Spinal cord (tissue), 9 donors: ENCODE measurements at regions not wholly inside any gene's neighbourhood (a gene's known extent, or its start where the extent isn't known, plus 50 kb on each side); places are given as distances from the start of the nearest gene placed in this dataset.

Experiments
- DNase-seq, 6 donors: peaks; one replicate each; pipeline versions ENCODE4 v3.0.0 to v3.0.0-alpha.2; 2013 to 2015; ENCODE audit warnings: low spot score in 6 of 6, low read depth in 4 of 6
- H3K27ac ChIP-seq: one replicate; pipeline ENCODE4 v1.5.1; 2013; ENCODE audit warnings: low read depth, low read length, control low read depth
- H3K27me3 ChIP-seq: one replicate; pipeline ENCODE4 v1.6.1; 2013; ENCODE audit warnings: low read length; ENCODE audit not compliant: control insufficient read depth, insufficient read depth
- H3K36me3 ChIP-seq: one replicate; pipeline ENCODE4 v1.6.1; 2013; ENCODE audit warnings: low read length; ENCODE audit not compliant: control insufficient read depth, insufficient read depth
- H3K4me1 ChIP-seq: one replicate; pipeline ENCODE4 v1.6.1; 2013; ENCODE audit warnings: low read length; ENCODE audit not compliant: control insufficient read depth, insufficient read depth
- H3K4me3 ChIP-seq: one replicate; pipeline ENCODE4 v1.5.1; 2013; ENCODE audit warnings: low read depth, low read length, control low read depth
- H3K9me3 ChIP-seq: one replicate; pipeline ENCODE4 v1.6.1; 2013; ENCODE audit warnings: low read length; ENCODE audit not compliant: control insufficient read depth, insufficient read depth
- WGBS: methylation state at CpG from one replicate; pipeline ENCODE4 v1.1.5; 2013; ENCODE audit warnings: missing lambda C conversion rate; ENCODE audit not compliant: insufficient coverage; 5-methylcytosine and 5-hydroxymethylcytosine counted together
- donor health status: healthy.

DNA sequence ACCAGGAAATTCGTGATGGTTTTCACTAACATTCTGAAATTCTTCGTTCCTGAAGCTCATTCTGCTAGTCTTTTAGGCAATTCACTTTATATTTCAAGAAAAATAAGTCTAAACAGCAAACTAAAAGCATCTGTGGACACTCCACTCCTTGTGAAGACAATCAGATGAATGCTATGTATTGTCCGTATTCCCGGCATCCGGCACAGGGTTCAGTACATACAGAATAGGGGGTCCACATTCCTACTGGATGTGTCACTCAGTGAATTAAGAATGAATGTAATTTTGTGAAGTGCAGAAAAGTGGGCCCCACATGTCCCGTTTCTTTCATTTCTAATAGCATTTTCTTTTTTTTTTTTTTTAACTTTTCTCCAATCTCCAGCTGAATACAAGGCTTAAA is 241.3 kb downstream of the GRIN2B start:
- peak overlapping the region; percentile 66 for H3K27ac ChIP-seq
- WGBS: 49% methylated on average over 2 of the region's 6 CpGs
- DNase-seq: peak in 1 of 6 donors; percentile 26
- H3K27me3 ChIP-seq: no peaks in the 10 kb centered on the region
- no peaks in the 10 kb centered on the region for H3K36me3 ChIP-seq
- no peak overlapping the region for H3K4me3 ChIP-seq
- no peaks in the 10 kb centered on the region for H3K9me3 ChIP-seq
- H3K4me1 ChIP-seq: peaks cover 7% of the 10 kb centered on the region

DNA sequence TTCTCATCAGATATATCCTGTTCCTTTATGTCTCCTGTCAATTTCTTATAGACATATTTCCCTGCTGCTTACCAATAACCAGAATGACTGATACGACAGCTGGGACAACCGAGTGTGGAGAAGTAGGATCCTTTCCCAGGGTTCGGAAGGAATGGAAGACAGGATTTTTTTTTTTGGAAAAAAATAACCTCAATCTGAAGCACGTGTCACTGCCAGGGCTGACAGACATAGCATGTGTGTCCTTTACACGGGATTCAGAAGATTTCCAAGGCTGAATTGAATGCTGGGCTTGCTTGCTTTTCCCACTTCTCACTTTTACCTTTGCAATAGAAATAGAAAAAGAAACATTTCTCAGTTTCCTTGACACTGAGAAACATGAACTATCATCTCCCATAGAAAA is 245.7 kb downstream of the GRIN2B start:
- DNase-seq: no peak
- Histone ChIP-seq H3K4me3 (no peak overlapping the region), H3K9me3 (no peaks in the 10 kb centered on the region), H3K36me3 (no peaks in the 10 kb centered on the region), H3K27ac (no peak overlapping the region), H3K27me3 (no peaks in the 10 kb centered on the region), H3K4me1 (no peaks in the 10 kb centered on the region)
- 94% methylated on average over 5 of the region's 5 CpGs for WGBS

DNA sequence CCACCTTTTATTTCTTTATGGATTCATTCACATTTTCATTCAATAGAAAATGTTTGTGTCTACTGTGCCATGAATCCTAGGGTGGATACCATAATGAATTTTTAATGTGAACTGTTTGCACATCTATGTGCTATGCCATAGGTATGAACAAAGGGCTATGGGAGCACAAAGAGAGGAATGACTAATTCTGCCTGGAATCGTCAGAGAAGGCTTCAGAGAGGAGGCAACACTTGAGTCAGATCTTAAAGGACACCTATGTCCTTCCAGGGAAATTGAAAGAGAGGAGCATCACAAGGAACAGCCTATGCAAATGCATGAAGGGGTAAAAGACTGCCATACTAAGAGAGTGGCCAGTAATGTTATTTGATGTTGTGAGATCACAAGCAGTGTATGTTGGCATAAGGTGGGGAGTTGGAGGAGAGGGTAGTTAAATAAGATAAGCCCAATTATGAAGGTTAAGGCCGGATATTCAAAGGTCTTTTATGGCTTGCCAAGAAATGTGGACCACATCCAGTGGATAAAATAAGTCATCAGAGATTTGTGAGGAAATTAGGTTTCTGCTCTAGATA is 246.7 kb downstream of the GRIN2B start:
- DNase-seq: no peak
- Histone ChIP-seq H3K4me3 (no peak overlapping the region), H3K36me3 (no peaks in the 10 kb centered on the region), H3K4me1 (no peaks in the 10 kb centered on the region), H3K9me3 (no peaks in the 10 kb centered on the region), H3K27ac (no peak overlapping the region), H3K27me3 (no peaks in the 10 kb centered on the region)
- 90% methylated on average over 2 of the region's 2 CpGs for WGBS

DNA sequence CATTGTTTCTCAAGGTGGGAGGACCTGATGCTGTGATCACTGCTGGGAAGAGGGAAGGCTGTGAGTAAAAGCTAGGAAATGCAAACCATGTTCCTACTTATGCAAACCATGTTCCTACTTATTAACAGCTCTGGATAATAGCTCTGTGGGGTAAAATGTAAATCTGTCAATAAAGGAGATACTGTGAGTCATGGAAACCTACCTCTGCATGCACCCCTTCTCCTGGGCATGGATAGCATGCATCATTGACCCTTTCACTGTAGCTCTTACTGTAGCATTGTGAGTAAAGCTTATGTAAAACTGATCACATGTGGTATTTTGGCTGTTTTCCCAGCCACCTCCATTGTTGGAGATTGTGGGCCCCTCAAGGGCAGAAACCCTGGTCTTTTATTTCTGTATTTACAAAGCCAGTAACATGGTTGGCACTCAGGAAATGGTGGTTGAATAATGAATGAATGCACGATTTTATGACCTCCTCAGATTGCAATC is 253.7 kb downstream of the GRIN2B start:
- peak in 5 of 6 donors; percentile 33 to 87 (median 59) for DNase-seq

DNA sequence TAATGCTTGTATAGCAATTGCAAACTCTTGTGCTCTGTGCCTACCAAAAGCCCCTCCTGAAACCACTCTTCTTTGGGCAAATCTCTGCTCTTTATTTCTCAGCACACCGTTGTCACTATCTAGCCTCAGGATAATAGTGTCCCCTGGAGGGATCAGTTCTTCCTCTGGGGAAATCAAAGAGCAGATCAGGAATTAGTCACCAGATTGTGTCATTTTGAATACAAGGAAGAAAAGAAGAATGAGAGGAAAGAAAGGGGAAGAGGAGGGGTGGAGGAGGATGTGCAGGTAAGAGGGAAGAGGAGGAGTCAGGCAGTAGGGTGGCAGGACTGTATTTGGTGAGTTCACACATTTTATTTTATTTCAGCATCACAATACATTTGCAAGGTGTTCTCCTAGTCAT is 256.4 kb downstream of the GRIN2B start:
- Histone ChIP-seq H3K27me3 (no peaks in the 10 kb centered on the region), H3K4me1 (no peaks in the 10 kb centered on the region), H3K4me3 (no peak overlapping the region), H3K9me3 (no peaks in the 10 kb centered on the region), H3K27ac (no peak overlapping the region), H3K36me3 (no peaks in the 10 kb centered on the region)
- no CpG with 5 or more reads among the region's 1 CpG for WGBS
- DNase-seq: no peak

More for the DNA sequence above, 253.7 kb downstream of the GRIN2B start:
- Histone ChIP-seq H3K9me3 (no peaks in the 10 kb centered on the region), H3K27ac (no peak overlapping the region), H3K4me3 (no peak overlapping the region), H3K4me1 (no peaks in the 10 kb centered on the region), H3K36me3 (no peaks in the 10 kb centered on the region), H3K27me3 (no peaks in the 10 kb centered on the region)
- whole genome bisulfite sequencing: no CpG with 5 or more reads among the region's 1 CpG

DNA sequence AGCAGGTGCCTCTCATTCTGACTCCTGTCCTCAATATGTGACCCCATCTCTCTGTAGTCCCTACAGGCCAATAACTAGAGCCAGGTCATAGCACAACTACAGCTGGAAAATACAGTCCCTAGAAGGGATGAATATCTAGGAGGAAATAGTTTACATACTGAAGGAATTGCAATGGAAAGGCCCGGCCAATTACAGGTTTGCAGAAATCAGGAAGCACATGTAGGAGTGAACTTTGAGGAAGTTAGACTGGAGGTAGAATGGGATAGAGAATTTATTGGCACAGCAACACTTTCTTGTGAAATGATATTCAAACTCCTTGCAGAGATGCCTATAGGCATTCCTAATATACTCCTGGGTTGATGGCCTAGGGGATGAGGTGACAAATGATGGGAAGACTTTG is 257.3 kb downstream of the GRIN2B start:
- 88% methylated on average over 1 of the region's 1 CpG for WGBS
- no peak overlapping the region for H3K4me3 ChIP-seq

DNA sequence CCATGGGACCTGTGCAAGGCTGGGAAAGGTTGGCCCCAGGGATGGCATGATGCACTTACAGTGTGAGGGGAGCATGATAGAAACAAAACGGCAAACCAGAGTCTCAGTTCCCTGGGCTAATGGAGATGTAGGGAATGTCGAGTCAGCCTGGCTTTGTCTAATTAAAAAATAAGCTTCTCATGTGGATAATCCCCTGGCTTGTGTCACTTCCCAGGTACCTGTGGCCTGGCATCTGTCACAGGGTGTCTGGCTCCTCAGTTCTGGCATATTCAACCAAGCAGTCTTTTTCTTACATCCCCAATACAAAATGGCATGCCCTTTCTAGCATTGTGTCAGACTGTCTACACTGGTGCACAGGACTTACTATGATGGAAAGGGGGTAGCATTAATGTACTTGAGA is 261.4 kb downstream of the GRIN2B start:
- Histone ChIP-seq H3K4me3 (no peak overlapping the region), H3K9me3 (no peaks in the 10 kb centered on the region), H3K36me3 (no peaks in the 10 kb centered on the region), H3K27me3 (no peaks in the 10 kb centered on the region), H3K27ac (no peak overlapping the region), H3K4me1 (no peaks in the 10 kb centered on the region)
- 80% methylated on average over 2 of the region's 2 CpGs for WGBS
- no peak for DNase-seq

More for the DNA sequence above, 257.3 kb downstream of the GRIN2B start:
- DNase-seq: no peak
- H3K9me3 ChIP-seq: no peaks in the 10 kb centered on the region
- no peaks in the 10 kb centered on the region for H3K4me1 ChIP-seq
- no peaks in the 10 kb centered on the region for H3K27me3 ChIP-seq
- H3K27ac ChIP-seq: no peak overlapping the region
- no peaks in the 10 kb centered on the region for H3K36me3 ChIP-seq

DNA sequence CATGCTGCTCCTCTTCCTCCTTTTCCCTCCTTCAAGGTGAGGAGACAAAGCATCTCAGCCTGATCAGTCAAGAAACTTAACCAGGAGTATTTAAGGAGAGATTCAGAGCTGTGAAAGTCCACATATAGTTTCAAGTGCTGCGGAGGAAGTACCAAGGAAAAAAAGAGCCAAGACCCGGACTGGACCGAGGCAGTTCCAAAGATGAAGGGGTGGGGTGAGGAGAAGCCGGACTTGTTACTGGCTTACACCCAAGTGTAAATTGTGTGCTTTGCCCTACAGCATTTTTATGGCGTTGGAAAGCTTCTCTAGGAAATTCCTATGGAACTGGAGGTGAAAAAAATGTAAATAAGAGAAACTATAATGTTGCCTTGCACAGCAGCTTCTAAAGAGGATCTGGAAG is 263.1 kb downstream of the GRIN2B start:
- no peaks in the 10 kb centered on the region for H3K27me3 ChIP-seq
- WGBS: 93% methylated on average over 4 of the region's 5 CpGs
- H3K27ac ChIP-seq: no peak overlapping the region
- no peaks in the 10 kb centered on the region for H3K9me3 ChIP-seq
- no peak for DNase-seq
- no peak overlapping the region for H3K4me3 ChIP-seq
- no peaks in the 10 kb centered on the region for H3K4me1 ChIP-seq
- H3K36me3 ChIP-seq: no peaks in the 10 kb centered on the region

DNA sequence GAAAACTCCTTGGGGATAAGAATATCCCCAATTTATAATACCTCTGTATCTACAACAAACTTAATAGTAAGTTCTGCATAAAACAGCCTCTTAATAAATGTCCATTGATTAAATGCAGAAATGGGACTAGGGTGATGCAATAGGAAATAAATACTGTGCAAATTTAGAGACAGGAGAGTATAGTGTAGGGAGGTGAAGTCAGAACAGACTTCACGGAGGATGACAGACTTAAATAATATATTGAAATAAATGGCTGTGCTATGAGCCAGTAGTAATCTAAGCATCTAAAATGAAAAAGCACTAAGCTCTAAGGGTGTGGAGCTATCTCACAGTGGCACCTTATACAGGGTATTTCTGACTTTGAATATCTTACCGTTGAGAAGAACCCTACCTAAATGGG is 265.3 kb downstream of the GRIN2B start:
- Histone ChIP-seq H3K27me3 (no peaks in the 10 kb centered on the region), H3K36me3 (no peaks in the 10 kb centered on the region), H3K9me3 (no peaks in the 10 kb centered on the region), H3K4me3 (no peak overlapping the region), H3K27ac (no peak overlapping the region), H3K4me1 (no peaks in the 10 kb centered on the region)
- DNase-seq: no peak
- WGBS: no CpG with 5 or more reads among the region's 2 CpGs

DNA sequence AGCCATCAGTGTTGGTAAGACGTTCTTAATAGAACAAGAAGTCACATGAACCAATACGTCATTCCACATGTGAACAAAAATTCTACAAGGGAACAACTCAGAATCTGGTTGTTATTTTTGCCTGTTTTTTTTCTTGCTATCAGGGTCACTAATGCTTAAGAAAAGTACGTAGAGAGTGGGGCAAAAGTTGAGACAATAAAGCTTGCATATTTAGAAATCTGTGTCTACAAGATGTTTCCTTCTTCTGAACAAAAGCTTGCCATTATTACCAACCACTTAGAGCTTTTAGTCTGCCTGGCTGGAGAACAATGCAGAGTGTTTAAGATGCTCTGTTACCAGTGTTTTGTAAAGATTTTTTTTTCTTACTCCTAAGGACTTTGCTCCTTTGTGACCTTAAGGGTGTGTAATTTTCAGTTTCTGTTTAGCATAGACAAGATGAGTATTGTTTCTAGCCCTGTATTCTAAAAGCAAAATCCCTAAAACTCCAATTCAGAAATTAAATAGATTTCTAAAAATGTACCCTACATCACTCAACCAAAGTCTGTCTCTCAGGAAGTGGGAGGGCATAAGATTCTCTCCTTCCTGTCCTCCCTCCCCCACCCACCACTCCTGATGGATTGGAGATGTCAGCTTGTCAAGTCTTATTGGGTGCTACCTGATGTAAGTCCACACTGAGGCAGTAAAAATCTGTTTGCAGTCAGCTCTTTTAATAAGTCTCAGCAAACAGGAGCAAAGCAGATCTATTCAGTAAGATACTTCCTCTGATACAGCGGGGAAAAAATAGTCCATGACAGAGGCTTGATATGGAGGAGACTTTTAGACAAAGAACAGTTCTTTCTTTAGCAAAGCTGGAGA is 267.6 kb downstream of the GRIN2B start:
- no CpG with 5 or more reads among the region's 4 CpGs for WGBS
- no peak overlapping the region for H3K27ac ChIP-seq
- H3K27me3 ChIP-seq: no peaks in the 10 kb centered on the region
- no peak overlapping the region for H3K4me3 ChIP-seq
- no peaks in the 10 kb centered on the region for H3K9me3 ChIP-seq
- peak in 1 of 6 donors; percentile 60 for DNase-seq
- no peaks in the 10 kb centered on the region for H3K4me1 ChIP-seq
- no peaks in the 10 kb centered on the region for H3K36me3 ChIP-seq
